Vagina (tissue), 2 donors: ENCODE measurements at regions not wholly inside any gene's neighbourhood (a gene's known extent, or its start where the extent isn't known, plus 50 kb on each side); places are given as distances from the start of the nearest gene placed in this dataset.

ENCODE experiments used
- CTCF ChIP-seq, 3 experiments: fragments of 450-650 bp in 2 of 3; fragments of 200-600 bp in 1 of 3; sonication (generic) in 1 of 3; IDR thresholded peaks; one replicate each; pipeline ENCODE4 v1.5.1; 2017 to 2019; ENCODE audit warnings: antibody characterized with exemption in 3 of 3, mild to moderate bottlenecking in 2 of 3, moderate library complexity in 2 of 3
- POLR2A ChIP-seq, 2 donors: fragments of 450-650 bp; IDR thresholded peaks; one replicate each; pipeline ENCODE4 v1.6.1; 2017; ENCODE audit warnings: antibody characterized with exemption in 2 of 2, mild to moderate bottlenecking in 2 of 2, moderate library complexity in 2 of 2
- POLR2AphosphoS5 ChIP-seq, 2 donors: sonication (generic); formaldehyde crosslinking; IDR thresholded peaks; one replicate each; pipeline ENCODE4 v1.9.0; 2017; ENCODE audit warnings: antibody characterized with exemption in 2 of 2, mild to moderate bottlenecking in 2 of 2, low read depth in 1 of 2; ENCODE audit not compliant: insufficient read depth in 1 of 2

DNA sequence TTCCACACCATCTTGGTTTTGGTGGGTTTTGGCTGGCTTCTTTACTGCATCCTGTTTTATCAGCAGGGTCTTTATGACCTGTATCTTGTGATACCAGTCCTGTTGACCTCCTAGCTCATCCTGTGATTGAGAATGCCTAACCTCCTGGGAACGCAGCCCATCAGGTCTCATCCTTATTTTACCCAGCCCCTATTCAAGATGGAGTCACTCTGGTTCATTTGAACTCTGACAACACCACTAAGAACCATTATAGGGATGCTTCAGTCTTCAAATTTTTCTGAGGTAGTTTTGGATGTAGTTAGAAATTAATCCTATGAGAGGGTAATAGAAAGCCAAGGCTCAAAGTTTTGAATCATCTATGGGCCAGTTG lies 287.8 kb upstream of the SLC39A10 start:
- TF ChIP-seq CTCF (IDR thresholded peaks at IDR 0.05) (no peak), POLR2A (IDR thresholded peaks at IDR 0.05) (no peak), POLR2AphosphoS5 (IDR thresholded peaks at IDR 0.05; ENCODE audit: insufficient read depth in 1 of 2, low read depth in 1 of 2) (no peak)
